Sigmoid colon (tissue), 6 donors: ENCODE measurements at regions not wholly inside any gene's neighbourhood (a gene's known extent, or its start where the extent isn't known, plus 50 kb on each side); places are given as distances from the start of the nearest gene placed in this dataset.

Source experiments
- DNase-seq: peaks from one replicate; pipeline ENCODE4 v3.0.0-alpha.2; 2019
- H3K27ac ChIP-seq, 4 donors: fragments of 200-600 bp; sonication (generic); one replicate each; pipeline ENCODE4 v1.5.1; 2016 to 2019; ENCODE audit warnings: mild to moderate bottlenecking in 1 of 4
- H3K27me3 ChIP-seq, 3 donors: fragments of 200-600 bp; sonication (generic); one replicate each; pipeline ENCODE4 v1.5.1; 2019; ENCODE audit warnings: mild to moderate bottlenecking in 1 of 3
- H3K36me3 ChIP-seq, 4 donors: fragments of 200-600 bp; sonication (generic); one replicate each; pipeline ENCODE4 v1.5.1; 2016 to 2019
- H3K4me1 ChIP-seq, 4 donors: fragments of 200-600 bp; sonication (generic); one replicate each; pipeline ENCODE4 v1.5.1; 2017 to 2019
- H3K4me3 ChIP-seq, 4 donors: fragments of 200-600 bp; sonication (generic); one replicate each; pipeline ENCODE4 v1.5.1; 2017 to 2019; ENCODE audit warnings: mild to moderate bottlenecking in 2 of 4, moderate library complexity in 1 of 4
- H3K9me3 ChIP-seq, 4 donors: fragments of 200-600 bp in 3 of 4; sonication (generic) in 3 of 4; one replicate each; pipeline versions ENCODE4 v1.5.1 to v1.6.1; 2013 to 2019
- CTCF ChIP-seq, 4 experiments: fragments of 450-650 bp in 3 of 4; fragments of 200-600 bp in 1 of 4; IDR thresholded peaks; one replicate each; pipeline ENCODE4 v1.5.1; 2016 to 2019; ENCODE audit warnings: antibody characterized with exemption in 4 of 4, mild to moderate bottlenecking in 3 of 4, moderate library complexity in 2 of 4
- EP300 ChIP-seq, 4 donors: sonication (generic); formaldehyde crosslinking; IDR thresholded peaks; one replicate each; pipeline ENCODE4 v1.6.1; 2017; ENCODE audit warnings: antibody characterized with exemption in 4 of 4
- POLR2A ChIP-seq, 2 donors: fragments of 450-650 bp; IDR thresholded peaks; one replicate each; pipeline ENCODE4 v1.6.1; 2016; ENCODE audit warnings: antibody characterized with exemption in 2 of 2, mild to moderate bottlenecking in 2 of 2, moderate library complexity in 2 of 2
- POLR2AphosphoS5 ChIP-seq, 4 donors: sonication (generic); formaldehyde crosslinking; IDR thresholded peaks; one replicate each; pipeline ENCODE4 v1.6.1; 2017; ENCODE audit warnings: antibody characterized with exemption in 4 of 4
- WGBS, 2 donors: extraction: QIAGEN DNeasy Blood & Tissue Kit; methylation state at CpG; one replicate each; pipeline ENCODE4 v1.1.7; 2013; 5-methylcytosine and 5-hydroxymethylcytosine counted together
- intact Hi-C: fragments of 100-400 bp; cut with DNase I; formaldehyde crosslinking; loops from one replicate; pipeline ENCODE4 v1.15.1; 2023
- donor health status: healthy with polysubstance abuse.
- donor health status: healthy.

GRCh38 chr10:130654726-130655125 lies 518.5 kb downstream of the GLRX3 start:
- no peak for DNase-seq
- peaks cover 0 to 5% (median 0%) of the 10 kb centered on the region in 3 donors for H3K27me3 ChIP-seq
- intact Hi-C loops = no loop called here
- no peaks in the 10 kb centered on the region for H3K36me3 ChIP-seq
- H3K4me3 ChIP-seq = no peak overlapping the region
- H3K27ac ChIP-seq = no peak overlapping the region
- WGBS, 2 donors = 91 to 93% methylated on average over 20 of the region's 20 CpGs
- TF ChIP-seq POLR2AphosphoS5 (IDR thresholded peaks at IDR 0.05) = no peak
- TF ChIP-seq POLR2A (IDR thresholded peaks at IDR 0.05) = no peak
- no peak for TF ChIP-seq CTCF (IDR thresholded peaks at IDR 0.05)
- TF ChIP-seq EP300 (IDR thresholded peaks at IDR 0.05) = no peak
- peaks cover 0 to 4% (median 0%) of the 10 kb centered on the region in 4 donors for H3K9me3 ChIP-seq
- H3K4me1 ChIP-seq = no peaks in the 10 kb centered on the region

- no peaks in the 10 kb centered on the region for H3K36me3 ChIP-seq
- intact Hi-C loops = no loop called here
- TF ChIP-seq POLR2AphosphoS5 (IDR thresholded peaks at IDR 0.05) (no peak), CTCF (IDR thresholded peaks at IDR 0.05) (no peak), EP300 (IDR thresholded peaks at IDR 0.05) (no peak), POLR2A (IDR thresholded peaks at IDR 0.05) (no peak)
- 81 to 82% methylated on average over 23 to 26 of the region's 31 CpGs for WGBS, 2 donors
- no peak overlapping the region for H3K4me3 ChIP-seq
- no peak for DNase-seq
- H3K27ac ChIP-seq = no peak overlapping the region
- no peaks in the 10 kb centered on the region for H3K4me1 ChIP-seq
- peaks cover 0 to 5% (median 0%) of the 10 kb centered on the region in 3 donors for H3K27me3 ChIP-seq
- peaks cover 0 to 4% (median 0%) of the 10 kb centered on the region in 4 donors for H3K9me3 ChIP-seq
These were observed 519.4 kb downstream of the GLRX3 start for GRCh38 chr10:130655313-130656186.

- intact Hi-C loops = no loop called here
- no peak for TF ChIP-seq POLR2A (IDR thresholded peaks at IDR 0.05)
- TF ChIP-seq POLR2AphosphoS5 (IDR thresholded peaks at IDR 0.05) = no peak
- no peak for TF ChIP-seq CTCF (IDR thresholded peaks at IDR 0.05)
- TF ChIP-seq EP300 (IDR thresholded peaks at IDR 0.05) = no peak
- Histone ChIP-seq H3K36me3 (no peaks in the 10 kb centered on the region), H3K27ac (no peak overlapping the region), H3K4me1 (no peaks in the 10 kb centered on the region), H3K27me3 (peaks cover 0 to 5% (median 0%) of the 10 kb centered on the region in 3 donors), H3K4me3 (no peak overlapping the region), H3K9me3 (peaks cover 0 to 4% (median 0%) of the 10 kb centered on the region in 4 donors)
- no peak for DNase-seq
- 38 to 63% methylated on average over 14 of the region's 14 CpGs for WGBS, 2 donors
These were observed 520.0 kb downstream of the GLRX3 start for GRCh38 chr10:130656187-130656575.

GRCh38 chr10:130656582-130657133 lies 520.5 kb downstream of the GLRX3 start:
- 74 to 85% methylated on average over 15 of the region's 15 CpGs for WGBS, 2 donors
- Histone ChIP-seq H3K9me3 (peaks cover 0 to 4% (median 0%) of the 10 kb centered on the region in 4 donors), H3K4me1 (no peaks in the 10 kb centered on the region), H3K27me3 (peaks cover 0 to 5% (median 0%) of the 10 kb centered on the region in 3 donors), H3K4me3 (no peak overlapping the region), H3K36me3 (no peaks in the 10 kb centered on the region), H3K27ac (no peak overlapping the region)
- no peak for DNase-seq
- TF ChIP-seq POLR2A (IDR thresholded peaks at IDR 0.05) (no peak), POLR2AphosphoS5 (IDR thresholded peaks at IDR 0.05) (no peak), EP300 (IDR thresholded peaks at IDR 0.05) (no peak), CTCF (IDR thresholded peaks at IDR 0.05) (no peak)
- intact Hi-C loops = no loop called here
